ENCODE measurements at regions not wholly inside any gene's neighbourhood (a gene's known extent, or its start where the extent isn't known, plus 50 kb on each side); places are given as distances from the start of the nearest gene placed in this dataset.

DNA sequence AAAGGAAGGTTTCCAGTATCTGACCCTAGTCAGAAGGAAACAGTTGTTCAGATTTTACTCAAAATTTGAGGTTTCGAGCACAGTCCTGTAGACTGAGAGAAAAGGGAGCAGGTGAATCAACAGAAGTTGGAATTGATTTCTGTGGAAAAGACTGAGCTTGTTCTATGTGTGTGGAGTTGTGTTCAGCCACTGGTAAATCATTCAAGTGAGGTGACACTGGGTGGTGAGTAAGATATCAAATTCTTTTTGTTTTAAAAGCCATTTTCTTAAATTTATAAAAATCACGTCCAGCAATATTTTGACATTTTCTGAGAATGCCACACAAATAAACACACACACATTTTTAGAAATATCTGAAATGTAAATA is 165.1 kb downstream of the HGF start:
- Histone ChIP-seq H3K36me3 (ENCODE audit: control insufficient read depth in 2 of 2, extremely low read depth in 1 of 2, insufficient read depth in 2 of 2, low read length in 2 of 2) (no peaks in the 10 kb centered on the region), H3K79me2 (ENCODE audit: control insufficient read depth, insufficient read depth, low read length) (no peaks in the 10 kb centered on the region), H3K27me3 (ENCODE audit: control insufficient read depth in 2 of 2, insufficient read depth in 2 of 2, low read length in 2 of 2) (no peaks in the 10 kb centered on the region), H4K20me1 (replicated peaks; ENCODE audit: control insufficient read depth, extremely low read depth, insufficient read depth, low read length) (no peaks in the 10 kb centered on the region), H3K9ac (replicated peaks; ENCODE audit: extremely low read depth, insufficient read depth, low read length) (no peak overlapping the region), H3K9me1 (replicated peaks; ENCODE audit: control insufficient read depth, extremely low read depth, insufficient read depth, low read length) (no peaks in the 10 kb centered on the region), H3K9me3 (replicated peaks; ENCODE audit: control insufficient read depth, insufficient read depth, low read length) (no peaks in the 10 kb centered on the region), H3K4me3 (replicated peaks in 1 of 3; ENCODE audit: insufficient read depth in 1 of 3, low read depth in 1 of 3, low read length in 3 of 3) (no peak overlapping the region), H3K27ac (ENCODE audit: insufficient read depth, low read depth, low read length) (no peak overlapping the region), H3K4me2 (ENCODE audit: insufficient read depth, low read length) (no peak overlapping the region), H3K4me1 (ENCODE audit: control insufficient read depth, extremely low read depth, insufficient read depth, low read length) (no peaks in the 10 kb centered on the region), H2AFZ (ENCODE audit: low read depth, low read length) (no peak overlapping the region)
- FAIRE-seq (no peak), DNase-seq (ENCODE audit: low read depth, low spot score) (no peak)
- TF ChIP-seq, protein P1, sequence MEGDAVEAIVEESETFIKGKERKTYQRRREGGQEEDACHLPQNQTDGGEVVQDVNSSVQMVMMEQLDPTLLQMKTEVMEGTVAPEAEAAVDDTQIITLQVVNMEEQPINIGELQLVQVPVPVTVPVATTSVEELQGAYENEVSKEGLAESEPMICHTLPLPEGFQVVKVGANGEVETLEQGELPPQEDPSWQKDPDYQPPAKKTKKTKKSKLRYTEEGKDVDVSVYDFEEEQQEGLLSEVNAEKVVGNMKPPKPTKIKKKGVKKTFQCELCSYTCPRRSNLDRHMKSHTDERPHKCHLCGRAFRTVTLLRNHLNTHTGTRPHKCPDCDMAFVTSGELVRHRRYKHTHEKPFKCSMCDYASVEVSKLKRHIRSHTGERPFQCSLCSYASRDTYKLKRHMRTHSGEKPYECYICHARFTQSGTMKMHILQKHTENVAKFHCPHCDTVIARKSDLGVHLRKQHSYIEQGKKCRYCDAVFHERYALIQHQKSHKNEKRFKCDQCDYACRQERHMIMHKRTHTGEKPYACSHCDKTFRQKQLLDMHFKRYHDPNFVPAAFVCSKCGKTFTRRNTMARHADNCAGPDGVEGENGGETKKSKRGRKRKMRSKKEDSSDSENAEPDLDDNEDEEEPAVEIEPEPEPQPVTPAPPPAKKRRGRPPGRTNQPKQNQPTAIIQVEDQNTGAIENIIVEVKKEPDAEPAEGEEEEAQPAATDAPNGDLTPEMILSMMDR (IDR thresholded peaks at IDR 0.05; ENCODE audit: extremely low read depth in 1 of 2, insufficient read depth in 1 of 2, low read depth in 1 of 2, low read length in 2 of 2), result no peak
- no TSS peak for BruUV-seq (replicated peaks)
- intact Hi-C loops (cut with micrococcal nuclease), result no loop called here
- dilution Hi-C loops (cut with MboI; ENCODE audit: extremely low pct_ligation_motif_present, low sequenced_read_pairs), result no loop called here
- ChIA-PET POLR2A (no interaction called here), CTCF (no interaction called here)

DNA sequence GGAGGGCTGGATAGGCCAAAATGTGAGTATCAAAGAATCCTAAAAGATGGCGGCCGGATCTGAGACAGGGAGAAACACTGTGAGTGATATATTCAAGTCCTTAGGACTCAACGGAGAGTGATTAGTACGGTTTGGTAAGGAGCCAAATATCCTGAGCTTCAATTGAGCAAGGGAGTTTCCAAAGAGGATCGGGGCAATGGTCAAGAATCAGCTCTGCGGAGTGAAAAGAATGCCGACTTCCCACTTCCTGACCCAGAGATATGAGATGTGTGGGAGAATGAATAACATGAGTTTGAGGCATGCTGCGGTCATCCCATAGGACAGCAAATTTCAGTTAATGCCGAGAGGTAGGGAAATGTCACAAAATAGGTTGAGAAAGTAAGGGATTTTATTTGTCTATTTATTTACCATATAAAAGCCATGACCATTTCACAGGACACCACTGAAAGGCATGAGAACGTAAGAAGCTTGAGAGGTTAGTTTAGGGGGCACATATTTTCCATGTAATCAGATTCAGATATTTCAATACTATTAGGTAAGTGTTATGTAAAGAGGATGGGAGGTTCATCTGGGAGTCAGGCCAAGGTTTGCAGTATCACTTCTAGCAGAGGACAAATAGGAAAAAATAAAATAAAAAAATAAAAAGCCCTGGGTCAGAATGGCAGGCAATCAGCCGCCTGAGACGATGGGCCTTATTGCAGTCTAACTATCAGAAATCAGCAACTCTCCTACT is 165.6 kb downstream of the HGF start:
- POLR2A ChIA-PET, result no interaction called here
- Histone ChIP-seq H3K4me3 (replicated peaks in 1 of 3; ENCODE audit: insufficient read depth in 1 of 3, low read depth in 1 of 3, low read length in 3 of 3) (no peak overlapping the region), H2AFZ (ENCODE audit: low read depth, low read length) (peak overlapping the region; percentile 36), H3K27me3 (ENCODE audit: control insufficient read depth in 2 of 2, insufficient read depth in 2 of 2, low read length in 2 of 2) (no peaks in the 10 kb centered on the region), H3K4me2 (ENCODE audit: insufficient read depth, low read length) (no peak overlapping the region), H3K79me2 (ENCODE audit: control insufficient read depth, insufficient read depth, low read length) (no peaks in the 10 kb centered on the region), H4K20me1 (replicated peaks; ENCODE audit: control insufficient read depth, extremely low read depth, insufficient read depth, low read length) (no peaks in the 10 kb centered on the region), H3K9me3 (replicated peaks; ENCODE audit: control insufficient read depth, insufficient read depth, low read length) (no peaks in the 10 kb centered on the region), H3K4me1 (ENCODE audit: control insufficient read depth, extremely low read depth, insufficient read depth, low read length) (no peaks in the 10 kb centered on the region), H3K36me3 (ENCODE audit: control insufficient read depth in 2 of 2, extremely low read depth in 1 of 2, insufficient read depth in 2 of 2, low read length in 2 of 2) (no peaks in the 10 kb centered on the region), H3K9me1 (replicated peaks; ENCODE audit: control insufficient read depth, extremely low read depth, insufficient read depth, low read length) (no peaks in the 10 kb centered on the region), H3K27ac (ENCODE audit: insufficient read depth, low read depth, low read length) (no peak overlapping the region), H3K9ac (replicated peaks; ENCODE audit: extremely low read depth, insufficient read depth, low read length) (no peak overlapping the region)
- BruUV-seq (replicated peaks), result no TSS peak
- FAIRE-seq (no peak), DNase-seq (ENCODE audit: low read depth, low spot score) (peak; percentile 36)
- intact Hi-C loops (cut with micrococcal nuclease) (no loop called here), dilution Hi-C loops (cut with MboI; ENCODE audit: extremely low pct_ligation_motif_present, low sequenced_read_pairs) (no loop called here)
- CTCF ChIA-PET, result no interaction called here
- TF ChIP-seq GATA2 (IDR thresholded peaks at IDR 0.05; ENCODE audit: insufficient read depth, insufficient read length, low read depth, low read length) (no peak), FOS (IDR thresholded peaks at IDR 0.05; ENCODE audit: borderline replicate concordance, insufficient read depth, low read length) (no peak), JUN (IDR thresholded peaks at IDR 0.05; ENCODE audit: borderline replicate concordance, insufficient read depth, insufficient read length, low read depth) (no peak), MYC (IDR thresholded peaks at IDR 0.05; ENCODE audit: low read depth, low read length) (no peak), EZH2 (IDR thresholded peaks at IDR 0.05; ENCODE audit: borderline replicate concordance, low read depth, low read length, severe bottlenecking) (no peak), POLR2A (IDR thresholded peaks at IDR 0.05; ENCODE audit: low read depth, low read length) (no peak), POLR2AphosphoS5 (IDR thresholded peaks at IDR 0.05; ENCODE audit: insufficient read depth, low read depth, low read length) (no peak)
- TF ChIP-seq, protein P2, sequence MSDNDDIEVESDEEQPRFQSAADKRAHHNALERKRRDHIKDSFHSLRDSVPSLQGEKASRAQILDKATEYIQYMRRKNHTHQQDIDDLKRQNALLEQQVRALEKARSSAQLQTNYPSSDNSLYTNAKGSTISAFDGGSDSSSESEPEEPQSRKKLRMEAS (IDR thresholded peaks at IDR 0.05; ENCODE audit: insufficient read depth, insufficient read length), result no peak
- TF ChIP-seq, protein P1 (IDR thresholded peaks at IDR 0.05; ENCODE audit: extremely low read depth in 1 of 2, insufficient read depth in 1 of 2, low read depth in 1 of 2, low read length in 2 of 2), result no peak
